ENCODE measurements at regions not wholly inside any gene's neighbourhood (a gene's known extent, or its start where the extent isn't known, plus 50 kb on each side); places are given as distances from the start of the nearest gene placed in this dataset.

DNA sequence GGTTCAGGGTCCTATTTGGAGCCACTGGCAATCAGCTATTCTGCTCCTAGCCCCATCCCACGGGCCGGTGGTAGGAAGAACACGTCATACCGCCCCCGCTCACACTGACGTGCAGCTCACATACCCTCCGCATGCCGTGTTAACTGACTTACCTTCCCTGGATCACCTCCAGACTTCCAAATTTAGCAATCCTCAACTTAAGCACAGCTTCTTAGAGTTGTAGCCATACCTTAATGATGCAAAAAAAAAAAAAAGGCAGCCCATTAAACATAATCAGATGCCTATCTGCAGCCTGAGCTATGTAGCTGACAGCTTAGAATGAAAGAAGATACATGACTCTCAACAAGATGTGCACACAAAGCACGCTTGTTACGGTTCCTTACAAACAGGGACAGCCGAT, 93.0 kb downstream of the IRX2 start:
- DNase-seq (ENCODE audit: low spot score), result no peak

DNA sequence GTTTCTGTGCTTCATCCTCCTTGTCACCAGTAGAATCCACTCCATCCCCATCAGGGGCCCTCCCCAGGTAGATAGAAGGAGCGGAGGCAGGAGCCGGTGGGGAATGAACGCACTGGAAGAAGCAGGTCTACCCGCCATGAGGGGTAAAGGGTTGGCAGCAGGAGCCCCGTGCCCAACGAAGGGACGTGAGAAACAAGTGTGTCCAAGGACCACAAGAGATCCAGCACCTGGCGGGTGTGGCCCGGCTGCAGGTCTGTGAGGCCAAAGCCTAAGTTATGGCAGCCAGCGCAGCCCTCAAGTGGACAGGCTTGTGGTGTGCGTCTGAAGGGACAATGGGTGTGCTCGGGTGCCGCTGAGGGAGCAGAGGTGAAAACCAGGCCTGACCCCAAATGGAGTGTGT, 94.3 kb downstream of the IRX2 start:
- no peak for DNase-seq (ENCODE audit: low spot score)

DNA sequence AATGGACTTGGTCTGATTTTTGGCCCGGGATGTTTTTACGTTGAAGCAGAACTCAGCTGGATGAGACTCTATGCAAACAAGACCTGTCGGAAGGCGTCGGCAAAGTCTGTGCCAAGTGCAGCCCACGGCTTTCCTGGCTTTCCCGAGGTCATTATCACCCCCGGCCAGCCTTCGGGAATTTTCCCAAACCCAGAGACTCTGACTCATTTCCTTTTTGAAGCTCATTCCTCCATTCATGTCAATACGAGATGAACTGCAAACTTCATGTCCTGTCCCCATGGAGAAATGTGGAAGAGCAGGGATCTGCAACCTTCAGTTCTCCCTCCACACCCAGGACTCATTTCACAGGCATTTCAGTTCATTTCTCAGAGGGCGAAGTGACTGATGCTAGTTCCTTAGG, 95.3 kb downstream of the IRX2 start:
- no peak for DNase-seq (ENCODE audit: low spot score)

- DNase-seq (ENCODE audit: low spot score), result no peak
Measured at GRCh38 chr5:2653991-2654390, 97.5 kb downstream of the IRX2 start.

DNA sequence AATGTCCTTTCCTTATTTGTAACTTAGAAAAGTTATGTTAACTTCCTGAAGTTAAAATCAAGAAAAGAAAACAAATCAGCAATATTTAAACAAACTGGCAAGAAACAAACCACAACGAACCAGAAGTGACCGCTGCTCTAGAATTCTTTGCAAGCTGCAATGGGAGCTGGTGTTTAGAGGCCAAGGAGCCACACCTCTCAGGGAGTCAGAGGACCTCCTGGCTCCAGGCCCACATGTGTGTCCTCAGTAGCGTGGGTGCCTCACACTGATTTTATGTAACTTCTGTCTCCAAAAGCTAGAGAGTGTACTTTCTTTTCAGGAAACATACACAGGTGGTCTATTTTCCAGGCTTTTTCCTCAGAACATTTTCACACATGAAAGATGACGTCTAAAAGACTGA, 100.4 kb downstream of the IRX2 start:
- DNase-seq (ENCODE audit: low spot score), result no peak

GRCh38 chr5:2642684-2643345, 108.7 kb downstream of the IRX2 start:
- DNase-seq (ENCODE audit: low spot score), result no peak

GRCh38 chr5:2640717-2641116, 110.8 kb downstream of the IRX2 start:
- no peak for DNase-seq (ENCODE audit: low spot score)

- no peak for DNase-seq (ENCODE audit: low spot score)
Measured at GRCh38 chr5:2639425-2639824, 112.1 kb downstream of the IRX2 start.

DNA sequence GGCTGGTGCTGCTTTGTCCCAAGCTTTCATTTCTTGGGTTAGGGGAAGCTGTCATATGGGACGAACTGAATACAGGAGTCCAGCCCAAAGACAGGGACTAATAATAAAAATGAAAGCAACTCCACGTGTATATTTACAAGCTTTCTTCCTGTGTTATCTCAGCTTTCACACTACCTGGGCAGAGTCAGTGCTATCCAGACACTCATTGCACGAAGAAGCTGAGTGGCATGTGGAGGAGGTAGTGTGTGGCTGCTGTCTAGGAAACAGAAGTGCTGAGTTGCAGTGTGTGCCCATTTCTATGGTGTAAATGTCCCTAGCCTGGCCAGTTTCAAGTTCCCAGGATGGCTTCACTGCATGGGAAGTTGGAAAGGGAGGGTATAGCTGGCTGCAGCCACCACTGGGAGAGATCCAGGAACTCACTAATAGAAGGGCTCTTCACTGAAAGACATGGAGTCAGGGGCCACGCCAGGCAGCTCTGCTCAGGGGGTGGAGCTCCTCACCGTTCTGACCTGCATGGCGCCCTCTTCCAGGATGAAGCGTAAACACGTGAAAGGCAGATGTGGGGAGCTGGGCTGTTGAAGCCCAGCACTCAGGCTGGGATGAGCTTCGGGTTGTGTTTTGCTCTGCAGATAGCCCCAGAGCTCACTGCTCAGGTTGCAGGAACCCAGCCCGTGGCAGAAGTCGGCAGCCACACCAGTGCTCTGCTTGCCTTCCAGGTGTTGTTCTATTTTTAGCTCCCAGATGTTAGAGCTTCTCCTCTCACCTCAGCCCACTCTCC, 116.9 kb downstream of the IRX2 start:
- no peak for DNase-seq (ENCODE audit: low spot score)

GRCh38 chr5:2633992-2634391, 117.5 kb downstream of the IRX2 start:
- no peak for DNase-seq (ENCODE audit: low spot score)

GRCh38 chr5:2631758-2632157, 119.7 kb downstream of the IRX2 start:
- DNase-seq (ENCODE audit: low spot score), result no peak

DNA sequence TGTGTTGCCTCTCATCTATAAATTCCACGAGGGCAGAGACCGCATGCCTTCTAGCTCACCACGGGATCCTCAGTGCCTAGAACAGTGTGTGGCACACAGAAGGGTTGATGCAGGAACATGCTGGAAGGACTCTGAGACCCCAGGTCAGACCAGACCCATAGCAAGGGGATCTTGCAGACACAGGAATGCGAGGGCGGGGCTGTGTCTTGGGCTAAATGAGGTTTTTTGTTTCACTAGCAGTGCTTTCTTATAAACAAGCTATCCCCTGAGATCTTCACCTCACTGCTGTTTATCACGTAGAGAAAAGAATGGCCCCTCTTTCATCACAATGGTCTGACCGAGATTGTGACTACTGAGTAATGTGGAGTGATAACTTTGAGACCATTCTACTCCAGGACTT, 122.4 kb downstream of the IRX2 start:
- no peak for DNase-seq (ENCODE audit: low spot score)

GRCh38 chr5:2627867-2628266, 123.6 kb downstream of the IRX2 start:
- no peak for DNase-seq (ENCODE audit: low spot score)

GRCh38 chr5:2626572-2626971, 124.9 kb downstream of the IRX2 start:
- DNase-seq (ENCODE audit: low spot score), result no peak

DNA sequence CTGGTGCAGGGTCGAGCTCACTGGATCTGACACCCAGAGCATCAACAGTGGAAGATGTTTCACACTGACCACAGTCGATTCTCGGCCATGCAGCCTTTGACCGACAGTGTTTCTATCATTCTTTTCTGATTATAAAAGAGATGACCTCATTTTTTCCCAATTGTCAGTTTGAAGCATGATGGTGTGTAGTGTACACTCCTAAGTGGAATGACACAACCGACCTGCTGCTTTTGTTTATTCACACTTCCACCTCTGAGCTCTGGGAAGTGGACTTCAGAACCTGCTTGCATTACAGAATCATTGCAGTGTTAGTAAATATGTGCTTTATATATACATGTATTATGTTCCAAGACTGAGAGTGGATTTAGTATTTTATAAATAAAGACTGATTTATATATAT, 128.6 kb downstream of the IRX2 start:
- no peak for DNase-seq (ENCODE audit: low spot score)

DNA sequence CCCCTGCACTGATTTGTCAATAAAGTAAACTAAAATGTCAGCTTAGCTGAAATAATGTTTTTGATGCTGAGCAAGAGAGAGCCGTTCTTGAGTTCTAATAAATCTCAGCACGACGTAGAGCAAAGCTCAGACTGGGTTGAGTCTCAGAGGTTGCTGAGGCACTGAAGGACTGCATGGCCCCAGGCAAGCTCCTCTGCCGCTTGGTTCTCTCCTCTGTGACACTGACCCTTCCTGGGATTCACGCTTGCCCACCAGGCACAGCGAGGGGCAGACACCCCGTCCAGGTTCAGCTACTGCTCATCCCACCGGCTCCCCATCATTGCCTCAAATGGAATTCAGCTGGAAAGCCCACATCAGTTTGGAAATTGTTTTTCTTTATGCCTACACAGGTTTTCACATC, 129.8 kb downstream of the IRX2 start:
- no peak for DNase-seq (ENCODE audit: low spot score)

DNA sequence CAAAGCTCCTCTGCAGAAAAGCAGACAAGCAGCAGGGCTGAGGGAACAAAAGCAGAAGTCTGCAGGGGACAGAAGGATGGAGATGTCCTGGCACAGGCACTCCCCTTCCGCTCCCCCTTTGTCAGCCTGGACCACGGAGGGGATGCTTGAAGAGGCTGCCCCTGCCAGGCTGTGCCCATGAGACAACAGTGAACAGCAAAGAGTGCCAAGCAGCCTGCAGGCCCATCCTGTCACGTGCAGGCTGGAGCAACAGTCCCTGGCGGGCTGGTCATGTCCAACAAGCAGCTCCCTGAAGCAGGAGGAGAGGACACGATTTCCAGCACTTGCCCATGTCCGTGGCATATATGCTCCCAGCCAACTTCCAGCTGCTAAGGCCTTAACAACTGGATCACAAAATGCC, 132.3 kb downstream of the IRX2 start:
- DNase-seq (ENCODE audit: low spot score), result no peak

GRCh38 chr5:2617461-2617860, 134.0 kb downstream of the IRX2 start:
- no peak for DNase-seq (ENCODE audit: low spot score)

- no peak for DNase-seq (ENCODE audit: low spot score)
Measured at GRCh38 chr5:2615917-2616316, 135.6 kb downstream of the IRX2 start.

GRCh38 chr5:2614571-2614970, 136.9 kb downstream of the IRX2 start:
- no peak for DNase-seq (ENCODE audit: low spot score)

DNA sequence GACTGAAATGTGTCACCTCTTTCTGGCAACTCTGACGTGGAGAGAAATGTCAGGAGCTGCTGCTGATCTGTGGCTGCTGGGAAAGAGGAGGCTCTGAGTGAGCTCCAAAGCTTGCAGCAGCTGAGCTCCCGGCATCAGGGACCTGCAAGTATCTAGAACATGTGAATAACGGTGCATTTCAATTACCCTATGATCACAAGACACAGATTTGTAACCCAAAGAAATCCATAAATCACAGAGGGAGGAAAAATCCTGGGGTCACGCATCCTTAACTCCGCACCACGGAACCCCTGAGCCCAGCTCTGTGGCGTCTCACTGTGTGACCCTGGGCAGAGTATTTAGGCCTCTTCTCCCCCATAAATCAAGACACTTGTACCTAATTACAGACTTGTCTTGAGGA, 139.8 kb downstream of the IRX2 start:
- DNase-seq (ENCODE audit: low spot score), result no peak

GRCh38 chr5:2610986-2611385, 140.5 kb downstream of the IRX2 start:
- DNase-seq (ENCODE audit: low spot score), result no peak

DNA sequence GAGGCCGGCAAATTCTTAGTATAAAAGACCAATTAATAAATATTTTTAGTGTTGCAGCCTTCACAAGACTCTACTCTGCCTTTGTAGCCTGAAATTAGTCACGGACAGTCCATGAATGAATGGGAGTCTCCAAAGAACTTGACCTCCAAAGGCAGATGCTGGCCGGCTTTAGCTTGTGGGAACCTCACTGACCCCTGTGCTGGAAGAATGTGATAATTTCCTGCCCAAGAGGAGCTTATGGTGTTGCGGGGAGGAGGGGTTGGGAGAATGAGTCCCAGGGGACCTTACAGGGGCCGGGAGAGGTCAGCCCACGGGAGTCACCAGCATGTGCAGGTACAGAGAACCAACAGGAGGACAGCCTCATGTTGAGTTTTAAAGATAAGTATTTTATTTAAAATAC, 143.1 kb downstream of the IRX2 start:
- no peak for DNase-seq (ENCODE audit: low spot score)

DNA sequence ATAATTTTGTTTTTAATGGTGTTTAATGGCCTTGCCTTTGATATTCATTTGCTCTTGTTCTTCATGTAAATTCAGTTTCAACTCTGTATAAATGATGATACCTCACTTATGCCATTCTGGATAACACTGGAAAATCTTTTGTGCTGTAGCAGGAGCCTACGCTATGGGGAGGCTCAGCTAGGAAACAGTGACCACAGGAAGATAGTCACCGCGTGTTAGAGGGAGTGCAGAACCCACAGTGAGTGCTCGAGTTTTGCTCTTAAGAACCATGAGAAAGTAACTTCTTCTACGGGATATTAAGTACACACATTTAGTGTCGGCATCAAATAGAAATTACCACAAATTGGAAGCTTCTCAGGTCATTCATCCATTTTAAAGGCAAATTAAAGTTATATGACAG, 143.9 kb downstream of the IRX2 start:
- no peak for DNase-seq (ENCODE audit: low spot score)
